ENCODE measurements at regions not wholly inside any gene's neighbourhood (a gene's known extent, or its start where the extent isn't known, plus 50 kb on each side); places are given as distances from the start of the nearest gene placed in this dataset.

DNA sequence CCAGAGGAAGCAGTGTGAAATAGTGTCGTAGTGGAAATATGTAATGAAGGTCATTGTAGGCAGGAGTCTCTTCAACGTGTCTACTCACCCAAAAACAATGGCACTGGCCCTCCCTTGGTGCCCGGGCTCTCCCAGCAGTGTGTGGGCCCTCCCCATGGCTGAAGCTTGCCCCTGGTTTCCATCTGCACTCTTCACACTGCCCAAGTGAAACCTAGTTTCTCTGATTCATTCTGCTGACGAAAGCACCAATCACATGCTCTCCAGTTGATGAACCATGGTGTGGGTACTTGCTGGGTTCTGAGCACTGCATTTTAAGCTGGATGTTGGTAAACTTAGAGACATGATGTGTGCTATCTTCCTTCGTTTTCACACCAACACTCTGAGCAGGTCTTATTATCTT is 61.0 kb upstream of the AGBL1 start:
- Histone ChIP-seq H3K27ac (no peak overlapping the region), H3K9ac (ENCODE audit: insufficient read length) (no peak overlapping the region), H3K9me3 (ENCODE audit: low read depth, low read length) (no peaks in the 10 kb centered on the region), H3K36me3 (ENCODE audit: insufficient read depth, low read length) (no peaks in the 10 kb centered on the region), H3K4me3 (no peak overlapping the region)
- TF ChIP-seq FOXP2 (optimal IDR thresholded peaks at IDR 0.05; ENCODE audit: control extremely low read depth, extremely low read length, insufficient read depth) (no peak), EZH2 (IDR thresholded peaks at IDR 0.05) (no peak), POLR2AphosphoS5 (IDR thresholded peaks at IDR 0.05; ENCODE audit: borderline replicate concordance, low read depth, low read length) (no peak)
- DNase-seq (ENCODE audit: low read depth, low spot score) = no peak

DNA sequence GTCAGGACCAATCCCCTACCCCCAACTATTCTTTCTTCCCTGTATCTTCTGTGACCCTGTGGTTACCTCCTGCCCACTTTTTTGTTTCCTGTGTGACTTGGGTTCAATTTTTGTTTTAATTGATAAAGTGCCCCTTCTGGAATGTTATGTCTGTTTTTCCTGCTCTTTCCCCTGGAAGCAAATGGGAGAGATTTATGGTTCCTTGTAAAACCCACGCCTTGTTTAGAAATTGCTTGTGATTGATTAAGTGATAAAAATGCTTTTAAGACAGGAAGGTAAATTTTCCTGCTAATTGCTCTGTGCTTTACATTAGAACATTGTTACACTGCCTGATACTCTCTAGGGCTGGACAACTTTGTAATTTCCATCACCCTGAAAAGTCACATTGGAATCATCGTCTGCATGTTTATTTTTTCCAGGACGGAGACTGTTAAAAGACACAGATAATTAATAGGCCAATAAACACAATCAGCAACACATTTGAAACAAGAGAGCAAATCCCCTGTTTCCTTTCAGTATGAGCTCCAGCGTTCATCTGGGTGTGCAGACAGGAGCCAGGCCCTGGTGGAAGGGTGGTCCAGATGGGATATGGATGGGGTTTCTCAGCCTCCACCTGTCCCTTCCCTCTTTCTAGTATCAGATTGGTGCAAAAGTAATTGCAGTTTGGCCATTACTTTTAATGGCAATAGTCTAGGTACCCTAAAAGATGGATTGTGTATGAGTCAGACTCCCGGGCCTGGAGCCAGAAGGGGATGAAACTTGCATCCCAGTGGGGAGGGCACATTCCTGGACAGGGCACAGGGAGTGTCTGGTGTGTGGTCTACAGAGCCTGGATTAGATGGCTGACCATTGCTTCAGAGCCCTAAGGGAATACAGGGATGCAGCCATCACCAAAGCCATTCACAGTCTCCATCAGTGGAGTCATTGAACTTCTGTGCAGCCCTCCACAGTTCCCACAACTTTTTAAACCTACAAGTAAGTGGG is 58.1 kb upstream of the AGBL1 start:
- no peak overlapping the region for H3K27ac ChIP-seq
- TF ChIP-seq FOXP2 (optimal IDR thresholded peaks at IDR 0.05; ENCODE audit: control extremely low read depth, extremely low read length, insufficient read depth) = no peak
- no peak for TF ChIP-seq POLR2AphosphoS5 (IDR thresholded peaks at IDR 0.05; ENCODE audit: borderline replicate concordance, low read depth, low read length)
- no peak for TF ChIP-seq EZH2 (IDR thresholded peaks at IDR 0.05)
- H3K4me3 ChIP-seq = no peak overlapping the region
- no peak overlapping the region for H3K9ac ChIP-seq (ENCODE audit: insufficient read length)
- H3K9me3 ChIP-seq (ENCODE audit: low read depth, low read length) = no peaks in the 10 kb centered on the region
- no peak for DNase-seq (ENCODE audit: low read depth, low spot score)
- H3K36me3 ChIP-seq (ENCODE audit: insufficient read depth, low read length) = no peaks in the 10 kb centered on the region

DNA sequence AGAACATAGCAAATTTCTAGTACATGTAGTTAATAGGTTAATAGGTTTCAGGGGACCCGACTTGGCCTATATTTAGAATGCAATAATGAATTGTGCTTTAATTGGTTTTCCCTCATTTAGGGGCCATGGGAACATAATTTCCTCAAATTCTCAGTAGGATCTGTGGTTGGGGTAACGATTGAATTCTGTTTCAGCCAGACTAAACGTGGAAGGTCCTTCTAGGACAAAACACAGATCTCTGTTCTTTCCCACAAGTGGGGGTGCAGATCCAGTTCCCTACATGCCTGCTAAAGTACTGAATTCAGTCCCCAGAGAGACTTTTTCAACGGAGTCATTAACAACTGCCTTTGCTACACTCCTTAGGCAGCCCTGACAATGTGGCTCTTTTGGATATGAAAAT is 50.7 kb upstream of the AGBL1 start:
- Histone ChIP-seq H3K9me3 (ENCODE audit: low read depth, low read length) (no peaks in the 10 kb centered on the region), H3K9ac (ENCODE audit: insufficient read length) (no peak overlapping the region), H3K36me3 (ENCODE audit: insufficient read depth, low read length) (no peaks in the 10 kb centered on the region), H3K27ac (no peak overlapping the region), H3K4me3 (no peak overlapping the region)
- no peak for DNase-seq (ENCODE audit: low read depth, low spot score)
- no peak for TF ChIP-seq POLR2AphosphoS5 (IDR thresholded peaks at IDR 0.05; ENCODE audit: borderline replicate concordance, low read depth, low read length)
- TF ChIP-seq FOXP2 (optimal IDR thresholded peaks at IDR 0.05; ENCODE audit: control extremely low read depth, extremely low read length, insufficient read depth) = no peak
- no peak for TF ChIP-seq EZH2 (IDR thresholded peaks at IDR 0.05)

All from SK-N-MC (cell line).